ENCODE measurements at regions not wholly inside any gene's neighbourhood (a gene's known extent, or its start where the extent isn't known, plus 50 kb on each side); places are given as distances from the start of the nearest gene placed in this dataset.
"Not testable (repeated sequence)": the region's sequence is repeated elsewhere in the genome, so short reads cannot be mapped to it uniquely, and the experiment has no call there.

GRCh38 chr9:115810166-115810565, 343.4 kb upstream of the PAPPA start:
- H3K36me3 Mint-ChIP-seq (ENCODE audit: insufficient read depth): no peaks in the 10 kb centered on the region
- no peak for DNase-seq (ENCODE audit: low spot score, unreplicated experiment)
- TF ChIP-seq CTCF (IDR thresholded peaks at IDR 0.05; ENCODE audit: unreplicated experiment): no peak
- no peaks in the 10 kb centered on the region for H3K9me3 Mint-ChIP-seq (ENCODE audit: low read depth)
- no peak overlapping the region for H3K4me3 Mint-ChIP-seq (ENCODE audit: low read depth)
- H3K4me1 Mint-ChIP-seq (ENCODE audit: low read depth): no peaks in the 10 kb centered on the region
- no peaks in the 10 kb centered on the region for H3K27me3 Mint-ChIP-seq
- H3K27ac Mint-ChIP-seq: no peak overlapping the region

- no peak overlapping the region for H3K27ac Mint-ChIP-seq
- no peak for TF ChIP-seq CTCF (IDR thresholded peaks at IDR 0.05; ENCODE audit: unreplicated experiment)
- DNase-seq (ENCODE audit: low spot score, unreplicated experiment): no peak
- no peaks in the 10 kb centered on the region for H3K4me1 Mint-ChIP-seq (ENCODE audit: low read depth)
- H3K4me3 Mint-ChIP-seq (ENCODE audit: low read depth): no peak overlapping the region
- H3K27me3 Mint-ChIP-seq: no peaks in the 10 kb centered on the region
- H3K9me3 Mint-ChIP-seq (ENCODE audit: low read depth): no peaks in the 10 kb centered on the region
- no peaks in the 10 kb centered on the region for H3K36me3 Mint-ChIP-seq (ENCODE audit: insufficient read depth)
These were observed 339.5 kb upstream of the PAPPA start for GRCh38 chr9:115814081-115814480.

GRCh38 chr9:115815786-115816185, 337.8 kb upstream of the PAPPA start:
- Mint-ChIP-seq H3K9me3 (ENCODE audit: low read depth) (no peaks in the 10 kb centered on the region), H3K36me3 (ENCODE audit: insufficient read depth) (no peaks in the 10 kb centered on the region), H3K27ac (no peak overlapping the region), H3K4me3 (ENCODE audit: low read depth) (no peak overlapping the region), H3K27me3 (no peaks in the 10 kb centered on the region), H3K4me1 (ENCODE audit: low read depth) (no peaks in the 10 kb centered on the region)
- no peak for DNase-seq (ENCODE audit: low spot score, unreplicated experiment)
- no peak for TF ChIP-seq CTCF (IDR thresholded peaks at IDR 0.05; ENCODE audit: unreplicated experiment)

- not testable (repeated sequence) for H3K36me3 Mint-ChIP-seq (ENCODE audit: insufficient read depth); H3K27ac Mint-ChIP-seq; H3K4me1 Mint-ChIP-seq (ENCODE audit: low read depth); DNase-seq (ENCODE audit: low spot score, unreplicated experiment); H3K4me3 Mint-ChIP-seq (ENCODE audit: low read depth); H3K9me3 Mint-ChIP-seq (ENCODE audit: low read depth); H3K27me3 Mint-ChIP-seq
These were observed 334.9 kb upstream of the PAPPA start for GRCh38 chr9:115818651-115819050.

GRCh38 chr9:115832031-115832430, 321.6 kb upstream of the PAPPA start:
- no peaks in the 10 kb centered on the region for H3K27me3 Mint-ChIP-seq
- H3K4me3 Mint-ChIP-seq (ENCODE audit: low read depth): no peak overlapping the region
- no peaks in the 10 kb centered on the region for H3K9me3 Mint-ChIP-seq (ENCODE audit: low read depth)
- no peak for DNase-seq (ENCODE audit: low spot score, unreplicated experiment)
- H3K36me3 Mint-ChIP-seq (ENCODE audit: insufficient read depth): no peaks in the 10 kb centered on the region
- H3K27ac Mint-ChIP-seq: no peak overlapping the region
- no peaks in the 10 kb centered on the region for H3K4me1 Mint-ChIP-seq (ENCODE audit: low read depth)
- no peak for TF ChIP-seq CTCF (IDR thresholded peaks at IDR 0.05; ENCODE audit: unreplicated experiment)

- peaks cover 27% of the 10 kb centered on the region for H3K27me3 Mint-ChIP-seq
- no peak for TF ChIP-seq CTCF (IDR thresholded peaks at IDR 0.05; ENCODE audit: unreplicated experiment)
- no peak for DNase-seq (ENCODE audit: low spot score, unreplicated experiment)
- H3K9me3 Mint-ChIP-seq (ENCODE audit: low read depth): no peaks in the 10 kb centered on the region
- no peaks in the 10 kb centered on the region for H3K36me3 Mint-ChIP-seq (ENCODE audit: insufficient read depth)
- H3K4me3 Mint-ChIP-seq (ENCODE audit: low read depth): no peak overlapping the region
- no peak overlapping the region for H3K27ac Mint-ChIP-seq
- no peaks in the 10 kb centered on the region for H3K4me1 Mint-ChIP-seq (ENCODE audit: low read depth)
These were observed 316.0 kb upstream of the PAPPA start for GRCh38 chr9:115837618-115838017.
